ENCODE measurements at regions not wholly inside any gene's neighbourhood (a gene's known extent, or its start where the extent isn't known, plus 50 kb on each side); places are given as distances from the start of the nearest gene placed in this dataset.

- TF ChIP-seq GATA1 (IDR thresholded peaks at IDR 0.05; ENCODE audit: low read depth, low read length) (no peak), POLR2A (IDR thresholded peaks at IDR 0.05; ENCODE audit: low read length) (no peak)
- no peak for DNase-seq
Observed at GRCh38 chr5:15214010-15214409, 286.0 kb upstream of the FBXL7 start.

GRCh38 chr5:15209053-15209762 is 290.8 kb upstream of the FBXL7 start:
- TF ChIP-seq POLR2A (IDR thresholded peaks at IDR 0.05; ENCODE audit: low read length), result no peak
- no peak for TF ChIP-seq GATA1 (IDR thresholded peaks at IDR 0.05; ENCODE audit: low read depth, low read length)
- no peak for DNase-seq

- TF ChIP-seq GATA1 (IDR thresholded peaks at IDR 0.05; ENCODE audit: low read depth, low read length), result no peak
- no peak for TF ChIP-seq POLR2A (IDR thresholded peaks at IDR 0.05; ENCODE audit: low read length)
- no peak for DNase-seq
Observed at GRCh38 chr5:15206133-15206532, 293.8 kb upstream of the FBXL7 start.

- no peak for DNase-seq
- no peak for TF ChIP-seq GATA1 (IDR thresholded peaks at IDR 0.05; ENCODE audit: low read depth, low read length)
- no peak for TF ChIP-seq POLR2A (IDR thresholded peaks at IDR 0.05; ENCODE audit: low read length)
Observed at GRCh38 chr5:15203376-15203775, 296.6 kb upstream of the FBXL7 start.

GRCh38 chr5:15191012-15191411 is 309.0 kb upstream of the FBXL7 start:
- no peak for DNase-seq
- TF ChIP-seq POLR2A (IDR thresholded peaks at IDR 0.05; ENCODE audit: low read length) (no peak), GATA1 (IDR thresholded peaks at IDR 0.05; ENCODE audit: low read depth, low read length) (no peak)

- no peak for DNase-seq
- TF ChIP-seq GATA1 (IDR thresholded peaks at IDR 0.05; ENCODE audit: low read depth, low read length), result no peak
- no peak for TF ChIP-seq POLR2A (IDR thresholded peaks at IDR 0.05; ENCODE audit: low read length)
Observed at GRCh38 chr5:15183520-15183919, 311.9 kb upstream of the ANKH start.

- no peak for DNase-seq
- TF ChIP-seq GATA1 (IDR thresholded peaks at IDR 0.05; ENCODE audit: low read depth, low read length), result no peak
Observed at GRCh38 chr5:15170173-15170572, 298.6 kb upstream of the ANKH start.

GRCh38 chr5:15168358-15168757 is 296.8 kb upstream of the ANKH start:
- DNase-seq, result no peak
- TF ChIP-seq POLR2A (IDR thresholded peaks at IDR 0.05; ENCODE audit: low read length), result no peak
- no peak for TF ChIP-seq GATA1 (IDR thresholded peaks at IDR 0.05; ENCODE audit: low read depth, low read length)

- no peak for DNase-seq
- no peak for TF ChIP-seq POLR2A (IDR thresholded peaks at IDR 0.05; ENCODE audit: low read length)
Observed at GRCh38 chr5:15160091-15160490, 288.5 kb upstream of the ANKH start.

GRCh38 chr5:15159606-15160005 is 288.0 kb upstream of the ANKH start:
- DNase-seq, result no peak
- TF ChIP-seq GATA1 (IDR thresholded peaks at IDR 0.05; ENCODE audit: low read depth, low read length) (no peak), POLR2A (IDR thresholded peaks at IDR 0.05; ENCODE audit: low read length) (no peak)

GRCh38 chr5:15142458-15142857 is 270.9 kb upstream of the ANKH start:
- no peak for DNase-seq
- TF ChIP-seq POLR2A (IDR thresholded peaks at IDR 0.05; ENCODE audit: low read length) (no peak), GATA1 (IDR thresholded peaks at IDR 0.05; ENCODE audit: low read depth, low read length) (no peak)

- no peak for DNase-seq
- no peak for TF ChIP-seq GATA1 (IDR thresholded peaks at IDR 0.05; ENCODE audit: low read depth, low read length)
- TF ChIP-seq POLR2A (IDR thresholded peaks at IDR 0.05; ENCODE audit: low read length), result no peak
Observed at GRCh38 chr5:15137414-15137813, 265.8 kb upstream of the ANKH start.

GRCh38 chr5:15135661-15136060 is 264.1 kb upstream of the ANKH start:
- TF ChIP-seq POLR2A (IDR thresholded peaks at IDR 0.05; ENCODE audit: low read length), result no peak
- no peak for TF ChIP-seq GATA1 (IDR thresholded peaks at IDR 0.05; ENCODE audit: low read depth, low read length)
- DNase-seq, result no peak

- TF ChIP-seq POLR2A (IDR thresholded peaks at IDR 0.05; ENCODE audit: low read length) (no peak), GATA1 (IDR thresholded peaks at IDR 0.05; ENCODE audit: low read depth, low read length) (no peak)
- no peak for DNase-seq
Observed at GRCh38 chr5:15133456-15133965, 261.9 kb upstream of the ANKH start.

GRCh38 chr5:15132816-15133405 is 261.3 kb upstream of the ANKH start:
- TF ChIP-seq GATA1 (IDR thresholded peaks at IDR 0.05; ENCODE audit: low read depth, low read length) (no peak), POLR2A (IDR thresholded peaks at IDR 0.05; ENCODE audit: low read length) (no peak)
- no peak for DNase-seq
